ENCODE measurements at regions not wholly inside any gene's neighbourhood (a gene's known extent, or its start where the extent isn't known, plus 50 kb on each side); places are given as distances from the start of the nearest gene placed in this dataset.

DNA sequence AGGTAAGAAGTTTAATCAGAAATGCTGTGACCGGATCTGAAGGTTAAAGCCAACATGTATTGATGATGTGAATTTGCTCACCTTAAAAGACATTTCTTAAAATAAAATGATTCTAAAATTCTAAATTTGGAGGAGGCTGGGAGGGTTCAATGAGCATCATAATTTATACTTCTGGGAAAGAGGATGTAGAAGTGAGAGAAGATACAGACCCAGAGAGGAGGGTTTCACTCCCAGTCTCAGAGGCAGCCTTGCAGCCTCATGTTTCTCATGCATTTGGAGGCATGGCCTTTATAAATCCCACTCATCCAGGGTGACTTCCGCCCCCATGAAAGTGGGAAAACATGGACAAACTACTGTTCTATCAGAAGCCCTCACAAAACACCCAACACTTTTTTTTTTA lies 305.6 kb upstream of the PITRM1 start:
- DNase-seq = no peak

DNA sequence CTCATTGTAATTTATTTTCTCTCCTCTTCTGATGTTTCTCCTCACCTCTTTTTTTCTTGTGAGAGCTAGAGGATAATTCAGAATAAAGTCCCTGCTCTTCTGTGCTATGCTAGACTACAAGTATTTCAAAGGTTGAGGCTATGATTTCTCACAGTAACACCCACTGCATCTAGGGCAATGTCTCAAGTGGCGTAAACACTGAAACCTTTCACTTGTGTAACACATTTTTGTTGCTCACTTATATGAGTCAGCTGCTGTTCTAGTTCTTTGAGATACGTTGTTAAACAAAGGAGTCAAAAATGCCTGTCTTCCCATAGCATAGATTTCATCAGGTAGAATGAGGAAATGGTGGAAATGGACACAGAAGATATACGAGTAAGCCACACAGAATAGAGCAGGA lies 305.1 kb upstream of the PITRM1 start:
- DNase-seq = no peak

DNA sequence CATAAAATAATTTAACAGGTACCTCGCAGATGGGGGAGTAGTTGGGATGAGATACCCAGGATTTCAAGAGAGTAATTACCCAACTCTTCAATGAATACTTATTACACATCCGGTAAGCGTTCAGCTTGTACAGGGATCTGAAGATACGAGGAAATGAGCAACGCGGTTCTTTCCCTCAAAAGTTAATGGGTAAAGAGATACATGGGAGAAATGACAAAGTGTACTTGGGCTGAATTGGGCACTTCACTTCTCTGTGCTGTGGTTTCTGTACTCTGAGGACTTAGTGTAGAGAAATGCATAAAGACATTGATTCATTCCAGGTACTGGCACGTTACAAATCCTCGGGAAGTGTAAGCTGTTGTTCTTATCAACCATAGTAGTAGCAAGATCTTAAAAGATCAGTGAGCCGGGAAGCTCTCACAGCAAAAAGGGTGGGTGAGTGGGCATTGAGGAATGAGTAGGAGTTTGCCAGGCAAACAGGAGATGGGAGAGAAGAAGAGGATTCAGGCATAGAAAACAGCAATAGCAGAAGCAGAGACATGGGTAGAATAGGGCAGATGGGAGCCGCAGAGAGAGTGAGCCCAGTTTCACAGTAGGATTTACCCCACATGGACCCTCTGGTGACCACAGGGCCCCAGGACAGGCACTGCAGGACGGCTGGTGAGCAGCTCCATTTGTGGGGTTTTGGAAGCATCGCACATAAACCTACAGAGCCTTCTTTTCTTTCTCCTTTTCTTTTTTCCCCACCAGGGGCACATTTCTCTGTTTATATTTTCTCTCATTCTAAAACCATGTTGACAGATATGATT lies 304.3 kb upstream of the PITRM1 start:
- DNase-seq = no peak

GRCh38 chr10:3476186-3476585 lies 303.6 kb upstream of the PITRM1 start:
- DNase-seq = no peak

DNA sequence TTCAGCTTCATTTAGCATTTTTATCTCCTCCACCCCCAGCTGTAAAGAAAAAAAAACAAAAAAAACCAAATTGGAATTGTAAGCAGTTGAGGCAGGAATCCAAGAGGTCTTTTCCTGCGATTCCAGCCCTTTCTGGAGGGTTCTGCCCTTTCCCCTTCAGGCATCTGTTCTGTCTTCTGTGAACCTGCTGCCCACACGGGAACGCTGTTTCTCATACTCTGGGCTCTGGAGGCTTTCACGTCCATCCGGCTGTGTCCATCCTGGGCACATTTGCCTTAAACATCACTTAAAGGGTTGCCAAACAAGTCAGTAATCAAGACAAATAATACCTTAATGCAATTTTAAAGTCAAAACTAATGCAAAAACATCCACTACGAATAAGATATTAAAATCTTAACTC lies 302.8 kb upstream of the PITRM1 start:
- no peak for DNase-seq

- DNase-seq = no peak
Observed at GRCh38 chr10:3474266-3474665, 301.7 kb upstream of the PITRM1 start.

DNA sequence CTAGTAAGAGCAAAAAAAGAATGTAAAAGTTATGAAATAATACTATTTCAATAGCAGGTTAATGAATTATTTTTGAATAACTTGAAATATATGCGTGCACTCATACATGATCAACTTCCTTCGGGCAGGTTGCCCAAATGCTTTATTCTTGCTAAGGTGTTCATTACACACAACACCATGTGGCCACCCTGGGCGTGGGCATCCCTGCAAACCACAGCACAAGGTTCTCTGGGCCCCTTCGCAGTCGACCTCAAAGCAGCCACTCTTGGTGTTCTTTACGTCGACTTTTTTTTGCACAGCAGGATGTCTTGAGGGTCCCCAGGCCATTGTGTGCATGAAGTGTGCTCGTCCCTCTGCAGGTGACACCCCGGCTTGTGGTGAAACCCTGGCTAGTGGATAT lies 300.7 kb upstream of the PITRM1 start:
- no peak for DNase-seq

DNA sequence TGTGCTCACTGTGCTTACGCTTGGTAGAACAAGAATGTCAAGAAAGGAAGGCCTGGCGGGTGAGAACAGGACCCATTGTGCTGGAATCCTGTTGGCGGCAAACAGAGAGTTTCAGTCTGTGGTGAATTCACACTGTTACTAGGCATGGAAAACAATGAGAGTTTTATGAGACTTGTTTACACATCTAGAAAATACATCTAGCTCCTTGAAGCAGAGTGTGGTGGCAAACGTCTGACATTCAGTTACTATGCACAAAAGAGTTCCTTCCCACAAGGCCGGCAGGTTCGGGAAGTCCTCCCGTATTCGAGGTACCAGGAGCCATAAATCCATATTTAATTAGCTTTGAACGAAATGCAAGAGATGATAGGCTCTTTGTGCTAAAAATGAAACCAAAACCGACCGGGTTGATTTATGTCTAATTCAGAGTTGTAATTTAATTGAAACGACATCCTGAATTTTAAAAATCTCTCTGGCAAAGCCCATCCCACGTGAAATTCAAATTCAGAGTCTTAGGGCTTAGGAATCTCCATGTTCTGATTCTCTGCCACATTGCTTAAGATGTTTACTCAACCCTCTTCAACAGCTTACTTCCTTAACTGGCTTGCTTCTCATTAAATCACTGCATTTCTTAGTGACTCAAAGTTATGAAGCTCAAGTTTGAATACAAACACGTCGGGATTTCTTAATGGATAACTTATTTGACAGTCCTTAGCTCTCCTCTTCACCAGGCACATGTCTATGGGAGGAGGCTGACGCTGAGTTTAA lies 299.9 kb upstream of the PITRM1 start:
- no peak for DNase-seq

- no peak for DNase-seq
Observed at GRCh38 chr10:3471927-3472286, 299.3 kb upstream of the PITRM1 start.

DNA sequence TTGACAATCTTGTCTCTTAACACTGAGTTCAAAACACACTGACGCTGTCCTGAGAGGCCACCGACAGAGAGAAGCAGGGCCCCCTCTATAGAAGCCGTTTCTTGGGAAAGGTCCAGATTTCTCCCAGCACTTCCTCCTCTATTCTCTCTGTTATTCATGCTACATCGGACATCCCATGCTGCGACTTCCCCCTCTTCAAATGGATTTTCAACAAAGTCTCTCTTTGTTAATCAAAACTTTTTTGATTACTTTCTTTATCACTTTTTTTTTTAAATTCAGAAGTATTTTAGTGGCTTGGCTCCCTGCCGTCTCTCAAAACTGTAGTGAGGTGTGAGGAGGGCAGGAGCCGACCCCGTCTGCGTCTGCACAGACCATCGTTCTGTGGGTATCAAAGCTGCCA lies 298.9 kb upstream of the PITRM1 start:
- no peak for DNase-seq

GRCh38 chr10:3470191-3470590 lies 297.6 kb upstream of the PITRM1 start:
- no peak for DNase-seq

- DNase-seq = no peak
Observed at GRCh38 chr10:3469639-3470020, 297.0 kb upstream of the PITRM1 start.

- DNase-seq = no peak
Observed at GRCh38 chr10:3468919-3469638, 296.5 kb upstream of the PITRM1 start.

DNA sequence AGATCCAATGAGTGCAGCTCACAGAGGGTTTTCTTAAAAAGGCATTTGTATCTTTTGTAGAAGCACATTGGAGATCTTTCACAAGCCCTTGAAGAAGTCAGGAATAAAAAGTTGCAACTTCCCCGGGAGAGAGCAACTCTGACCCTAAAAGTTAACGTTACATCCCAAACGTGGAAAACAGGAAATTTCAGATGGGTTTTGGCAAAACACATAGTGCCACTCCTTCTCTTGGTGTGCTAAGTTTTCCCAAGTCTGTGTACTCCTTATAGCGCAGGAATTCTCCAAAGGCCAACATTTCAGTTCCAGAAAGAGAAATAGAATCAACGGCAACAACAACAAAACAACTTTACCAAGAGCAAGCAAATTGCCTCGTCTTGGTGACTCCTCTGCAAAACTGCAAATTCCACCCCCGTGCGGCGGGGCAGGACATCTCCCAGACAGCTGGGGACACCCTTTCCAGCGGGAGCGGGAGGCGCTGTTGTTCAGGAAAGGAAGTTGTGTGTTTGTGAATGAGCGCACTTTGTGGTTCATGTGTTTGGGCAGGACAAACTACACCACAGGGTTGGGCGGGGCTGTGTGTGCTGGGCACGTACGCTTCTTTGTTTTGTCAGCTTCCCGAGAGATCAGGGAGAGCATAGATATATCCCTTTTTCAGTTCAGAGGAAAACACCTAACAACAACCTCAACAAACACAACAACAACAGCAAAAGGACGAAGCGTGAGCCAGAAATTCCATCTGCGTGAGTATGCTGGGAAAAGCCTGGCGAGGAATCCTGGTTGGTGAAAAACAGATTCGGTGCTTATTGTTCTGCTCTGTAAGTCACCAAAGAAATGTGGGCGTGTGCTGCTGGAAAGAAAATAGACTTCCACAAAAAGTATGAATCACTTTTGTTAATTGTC lies 294.7 kb upstream of the PITRM1 start:
- DNase-seq = no peak

DNA sequence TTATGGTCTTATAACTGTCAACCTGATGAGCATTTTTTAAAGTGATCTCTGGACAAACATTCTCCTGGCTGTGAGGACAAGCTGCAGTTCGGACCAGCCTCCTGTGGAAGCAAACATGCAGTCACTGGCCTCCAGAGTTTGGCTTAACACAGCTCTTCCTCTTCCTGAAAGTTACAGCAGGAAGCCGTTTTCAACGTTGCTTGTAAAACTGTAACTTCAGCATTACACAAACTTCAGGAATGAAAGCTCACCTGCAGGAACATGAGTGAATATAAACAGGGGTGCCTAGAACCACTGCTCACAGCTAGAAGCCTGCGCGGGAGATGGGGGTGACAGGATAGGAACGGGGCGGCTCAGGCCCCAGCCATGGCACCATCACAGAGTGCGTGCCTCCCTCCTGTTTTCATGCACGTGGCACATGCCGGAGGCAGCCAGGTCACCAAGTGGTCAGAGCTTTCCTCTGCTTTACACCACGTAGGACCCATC lies 292.9 kb upstream of the PITRM1 start:
- DNase-seq = no peak

GRCh38 chr10:3464760-3465405 lies 292.3 kb upstream of the PITRM1 start:
- DNase-seq = no peak

DNA sequence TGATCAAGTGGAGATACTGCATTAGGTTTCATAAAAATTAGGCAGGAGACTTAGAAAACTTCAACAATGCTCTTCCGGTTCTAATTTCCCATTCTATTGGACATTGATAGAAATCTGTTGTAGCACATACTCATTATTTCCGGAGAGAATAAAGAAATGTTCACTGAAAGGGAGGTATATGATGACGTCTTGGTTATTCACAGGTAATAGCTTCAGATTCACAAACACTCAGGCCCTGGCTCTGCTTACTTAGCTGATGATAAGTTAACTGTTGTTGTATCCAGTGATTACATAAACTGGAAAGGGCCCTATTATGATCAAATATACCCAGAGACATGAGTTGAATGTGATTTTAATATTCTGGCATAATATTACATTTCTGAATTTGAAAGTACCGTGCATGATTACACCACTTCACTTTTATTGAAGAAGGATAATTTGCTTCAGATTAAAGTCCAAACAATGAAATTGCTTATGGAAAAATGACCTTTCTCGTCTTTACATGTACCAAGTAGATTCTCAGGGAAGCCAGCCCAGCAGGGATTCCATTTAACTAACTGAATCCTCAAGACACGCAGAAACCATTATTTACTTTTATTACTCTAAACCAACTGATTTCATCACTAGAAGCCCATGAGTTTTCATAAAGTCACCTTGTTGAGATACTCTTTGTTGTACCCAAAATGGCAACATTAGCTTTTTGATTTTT lies 288.0 kb upstream of the PITRM1 start:
- no peak for DNase-seq

DNA sequence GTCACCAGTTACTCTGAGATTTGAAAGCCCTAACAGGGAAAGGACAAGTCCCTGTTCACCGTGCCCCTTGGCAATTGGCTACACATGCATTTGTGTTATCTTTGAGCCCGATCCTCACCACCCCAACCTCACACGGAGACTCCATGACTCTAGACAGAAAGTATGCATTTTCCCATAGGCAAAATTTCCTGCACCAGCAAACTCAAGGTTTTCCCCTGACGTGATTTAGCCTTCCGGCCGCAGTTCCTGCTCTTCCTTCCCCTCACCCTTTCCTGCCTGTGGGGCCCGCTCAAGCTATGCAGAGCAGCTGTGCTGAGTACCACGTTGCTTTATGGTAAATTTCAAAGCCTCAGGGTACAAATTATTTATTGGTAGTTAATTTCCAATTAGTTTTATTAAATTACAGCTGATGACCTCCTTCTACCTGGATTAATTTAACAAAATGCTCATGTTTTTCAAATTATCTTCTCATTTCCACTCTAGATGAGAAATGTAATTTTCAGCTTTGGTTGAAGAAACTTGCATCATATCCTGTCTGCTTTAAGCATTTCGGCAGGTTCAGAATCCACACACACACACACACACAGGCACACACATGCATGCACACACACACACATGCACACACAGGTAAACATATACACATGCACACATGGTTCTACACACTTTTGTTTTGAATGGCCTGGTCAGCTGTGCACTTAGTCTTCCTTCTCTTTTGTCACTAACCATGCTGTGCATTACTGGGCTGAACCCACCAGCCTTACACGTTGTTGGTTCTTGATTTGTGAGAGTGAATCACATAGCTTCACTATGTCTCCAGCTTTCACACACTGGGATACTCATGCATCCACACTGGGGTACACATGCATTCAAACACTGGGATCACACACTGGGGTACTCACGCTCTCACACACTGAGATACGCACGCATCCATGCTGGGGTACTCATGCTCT lies 283.1 kb upstream of the PITRM1 start:
- DNase-seq = no peak

DNA sequence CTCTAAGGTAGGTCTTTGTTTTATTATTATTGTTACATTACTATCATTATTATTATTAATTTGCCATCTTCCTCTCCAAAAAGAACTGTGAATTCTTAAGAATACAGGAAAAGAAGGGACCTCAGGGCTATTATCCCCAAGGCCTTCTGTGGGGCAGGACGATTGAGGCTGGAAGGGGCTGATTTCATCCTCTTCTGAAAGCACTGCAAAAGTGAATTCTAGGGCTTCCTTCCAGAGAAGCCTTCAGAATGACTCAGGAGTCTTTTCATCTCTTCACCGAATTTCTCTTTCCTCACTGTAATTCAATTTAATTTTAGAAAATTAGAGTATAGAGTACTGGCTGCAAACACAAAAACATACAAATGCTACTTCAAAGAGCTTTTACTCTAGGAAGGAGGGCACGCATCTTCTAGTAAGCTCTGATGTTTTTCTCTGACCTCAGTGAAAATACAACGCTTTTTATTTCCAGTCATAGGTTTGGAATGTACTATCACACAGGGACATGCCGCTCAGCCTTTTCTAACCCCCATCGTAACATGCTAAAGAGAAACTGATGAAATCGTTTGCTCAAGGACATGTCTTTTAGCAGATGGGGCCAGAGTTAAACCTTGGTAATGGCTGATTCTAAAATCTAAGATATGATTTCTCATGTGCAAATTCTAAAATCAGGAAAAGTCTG lies 280.2 kb upstream of the PITRM1 start:
- DNase-seq = no peak

DNA sequence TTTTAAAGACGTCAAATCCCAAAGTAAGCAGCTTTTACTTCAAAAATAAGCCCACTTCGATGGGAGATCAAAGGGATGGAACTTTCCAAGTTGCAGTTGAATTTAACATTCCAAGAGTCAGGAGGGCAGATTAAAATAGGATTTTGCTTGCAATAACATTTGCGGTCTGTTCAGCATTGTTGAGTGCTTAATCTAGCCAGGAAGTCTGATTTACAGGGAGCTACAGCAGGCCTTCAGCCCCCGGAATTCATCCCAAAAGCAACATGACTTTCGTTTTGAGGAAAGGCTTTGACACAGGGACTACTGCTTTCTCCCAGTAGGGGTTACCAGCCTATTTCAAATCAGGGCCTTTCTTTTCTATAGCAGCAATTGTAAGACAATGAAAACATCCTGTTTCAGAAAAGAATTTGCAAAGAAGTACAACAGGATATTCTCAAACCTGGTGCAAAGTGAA lies 279.6 kb upstream of the PITRM1 start:
- DNase-seq = no peak
